HG02623 (cell line): ENCODE measurements at regions not wholly inside any gene's neighbourhood (a gene's known extent, or its start where the extent isn't known, plus 50 kb on each side); places are given as distances from the start of the nearest gene placed in this dataset.
"Not testable (repeated sequence)": the region's sequence is repeated elsewhere in the genome, so short reads cannot be mapped to it uniquely, and the experiment has no call there.

ENCODE experiments used
- ATAC-seq: cut with Tn5 transposase; IDR thresholded peaks from one replicate; pipeline ENCODE4 v1.9.1; 2021; ENCODE audit warnings: moderate library complexity; ENCODE audit not compliant: unreplicated experiment

GRCh38 chr4:82099928-82100579 is 273.7 kb downstream of the HNRNPD start:
- no peak for ATAC-seq

GRCh38 chr4:82097504-82097903 is 276.3 kb downstream of the HNRNPD start:
- no peak for ATAC-seq

GRCh38 chr4:82090717-82091116 is 283.1 kb downstream of the HNRNPD start:
- no peak for ATAC-seq

- no peak for ATAC-seq
These were observed 289.0 kb downstream of the HNRNPD start for GRCh38 chr4:82084747-82085146.

GRCh38 chr4:82077471-82077995 is 296.3 kb downstream of the HNRNPD start:
- ATAC-seq = not testable (repeated sequence)

GRCh38 chr4:82076809-82077208 is 297.0 kb downstream of the HNRNPD start:
- no peak for ATAC-seq

- ATAC-seq = no peak
These were observed 297.4 kb downstream of the HNRNPD start for GRCh38 chr4:82076359-82076758.

- no peak for ATAC-seq
These were observed 301.8 kb downstream of the HNRNPD start for GRCh38 chr4:82071951-82072350.

- ATAC-seq = no peak
These were observed 303.7 kb downstream of the HNRNPD start for GRCh38 chr4:82069883-82070638.

- ATAC-seq = no peak
These were observed 310.8 kb downstream of the HNRNPD start for GRCh38 chr4:82063017-82063416.

- no peak for ATAC-seq
These were observed 315.7 kb downstream of the HNRNPD start for GRCh38 chr4:82057990-82058544.

GRCh38 chr4:82055156-82055555 is 318.6 kb downstream of the HNRNPD start:
- ATAC-seq = no peak

GRCh38 chr4:82053396-82053795 is 320.4 kb downstream of the HNRNPD start:
- ATAC-seq = no peak

- ATAC-seq = no peak
These were observed 323.0 kb downstream of the HNRNPD start for GRCh38 chr4:82050796-82051195.

GRCh38 chr4:82049294-82049693 is 324.5 kb downstream of the HNRNPD start:
- no peak for ATAC-seq

- no peak for ATAC-seq
These were observed 326.1 kb downstream of the HNRNPD start for GRCh38 chr4:82047731-82048130.

- no peak for ATAC-seq
These were observed 327.0 kb downstream of the HNRNPD start for GRCh38 chr4:82046796-82047195.

GRCh38 chr4:82045267-82045666 is 328.5 kb downstream of the HNRNPD start:
- no peak for ATAC-seq

GRCh38 chr4:82044141-82044993 is 329.4 kb downstream of the HNRNPD start:
- no peak for ATAC-seq

GRCh38 chr4:82043809-82044137 is 330.0 kb downstream of the HNRNPD start:
- ATAC-seq = no peak
